ENCODE measurements at regions not wholly inside any gene's neighbourhood (a gene's known extent, or its start where the extent isn't known, plus 50 kb on each side); places are given as distances from the start of the nearest gene placed in this dataset.

DNA sequence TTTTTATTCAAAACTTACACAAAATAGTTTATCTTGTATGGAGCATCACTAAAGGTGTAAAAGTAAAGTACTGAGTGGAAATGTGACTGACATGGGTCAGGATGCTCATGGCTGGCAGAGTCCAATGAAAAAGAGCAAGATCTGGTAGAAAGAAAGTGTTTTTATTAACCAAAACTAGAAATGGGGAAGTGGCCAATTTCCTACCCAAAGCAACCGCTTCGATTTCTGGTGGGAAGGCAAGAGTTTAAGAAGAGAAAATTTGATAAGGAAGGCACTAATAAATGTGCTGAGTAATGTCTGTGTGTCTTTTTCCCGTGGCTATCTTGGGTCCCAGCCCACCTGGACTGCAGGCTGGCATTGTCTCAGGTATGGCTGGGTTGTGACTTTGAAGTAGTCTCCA, 277.7 kb downstream of the ANKRD7 start (continued):
- no peak for TF ChIP-seq STAT1 (IDR thresholded peaks at IDR 0.05; ENCODE audit: unreplicated experiment)

DNA sequence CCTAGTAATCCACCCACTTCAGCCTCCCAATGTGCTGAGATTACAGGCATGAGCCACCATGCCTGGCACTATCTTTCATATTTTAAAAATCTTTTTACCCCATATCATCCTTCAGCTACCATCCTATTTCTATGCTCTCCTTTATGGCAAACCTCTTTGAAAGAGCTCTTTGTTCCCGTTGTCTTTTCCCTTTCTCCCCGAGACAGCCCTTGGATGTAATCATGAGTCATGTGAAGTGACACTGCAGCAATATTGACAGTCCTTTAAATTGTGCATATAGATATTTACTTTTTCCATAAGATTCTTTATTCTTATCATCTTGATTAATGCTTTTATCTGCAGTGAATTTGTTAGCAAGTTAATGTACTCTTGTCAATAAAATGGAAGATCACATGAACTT, 286.6 kb downstream of the ANKRD7 start:
- Histone ChIP-seq H3K27me3 (ENCODE audit: insufficient read depth) (no peaks in the 10 kb centered on the region), H4K20me1 (replicated peaks; ENCODE audit: insufficient read depth) (no peaks in the 10 kb centered on the region), H3K4me3 (no peak overlapping the region), H3K27ac (ENCODE audit: low read depth) (no peak overlapping the region), H3K4me2 (no peak overlapping the region), H3K36me3 (ENCODE audit: insufficient read depth) (no peaks in the 10 kb centered on the region), H3K79me2 (replicated peaks; ENCODE audit: insufficient read depth) (no peaks in the 10 kb centered on the region), H3F3A (replicated peaks; ENCODE audit: low read depth) (no peaks in the 10 kb centered on the region), H3K4me1 (ENCODE audit: insufficient read depth) (no peaks in the 10 kb centered on the region), H2AFZ (no peak overlapping the region), H3K9me2 (ENCODE audit: insufficient read depth) (no peaks in the 10 kb centered on the region)
- TF ChIP-seq, protein P1, sequence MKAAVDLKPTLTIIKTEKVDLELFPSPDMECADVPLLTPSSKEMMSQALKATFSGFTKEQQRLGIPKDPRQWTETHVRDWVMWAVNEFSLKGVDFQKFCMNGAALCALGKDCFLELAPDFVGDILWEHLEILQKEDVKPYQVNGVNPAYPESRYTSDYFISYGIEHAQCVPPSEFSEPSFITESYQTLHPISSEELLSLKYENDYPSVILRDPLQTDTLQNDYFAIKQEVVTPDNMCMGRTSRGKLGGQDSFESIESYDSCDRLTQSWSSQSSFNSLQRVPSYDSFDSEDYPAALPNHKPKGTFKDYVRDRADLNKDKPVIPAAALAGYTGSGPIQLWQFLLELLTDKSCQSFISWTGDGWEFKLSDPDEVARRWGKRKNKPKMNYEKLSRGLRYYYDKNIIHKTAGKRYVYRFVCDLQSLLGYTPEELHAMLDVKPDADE (IDR thresholded peaks at IDR 0.05) = no peak
- TF ChIP-seq JUNB (IDR thresholded peaks at IDR 0.05; ENCODE audit: unreplicated experiment) (no peak), STAT1 (IDR thresholded peaks at IDR 0.05; ENCODE audit: unreplicated experiment) (no peak), POLR2AphosphoS5 (IDR thresholded peaks at IDR 0.05; ENCODE audit: low read depth) (no peak), NANOG (IDR thresholded peaks at IDR 0.05; ENCODE audit: borderline replicate concordance) (no peak), ZNF331 (CRISPR knock-in tag; IDR thresholded peaks at IDR 0.05; ENCODE audit: low read depth) (no peak), CREB1 (CRISPR knock-in tag; IDR thresholded peaks at IDR 0.05; ENCODE audit: low read depth) (no peak), EZH2phosphoT487 (IDR thresholded peaks at IDR 0.05; ENCODE audit: unreplicated experiment) (no peak), ZNF114 (CRISPR knock-in tag; IDR thresholded peaks at IDR 0.05) (no peak), EZH2 (IDR thresholded peaks at IDR 0.05; ENCODE audit: low read depth, unreplicated experiment) (no peak)
- TF ChIP-seq, protein P2, sequence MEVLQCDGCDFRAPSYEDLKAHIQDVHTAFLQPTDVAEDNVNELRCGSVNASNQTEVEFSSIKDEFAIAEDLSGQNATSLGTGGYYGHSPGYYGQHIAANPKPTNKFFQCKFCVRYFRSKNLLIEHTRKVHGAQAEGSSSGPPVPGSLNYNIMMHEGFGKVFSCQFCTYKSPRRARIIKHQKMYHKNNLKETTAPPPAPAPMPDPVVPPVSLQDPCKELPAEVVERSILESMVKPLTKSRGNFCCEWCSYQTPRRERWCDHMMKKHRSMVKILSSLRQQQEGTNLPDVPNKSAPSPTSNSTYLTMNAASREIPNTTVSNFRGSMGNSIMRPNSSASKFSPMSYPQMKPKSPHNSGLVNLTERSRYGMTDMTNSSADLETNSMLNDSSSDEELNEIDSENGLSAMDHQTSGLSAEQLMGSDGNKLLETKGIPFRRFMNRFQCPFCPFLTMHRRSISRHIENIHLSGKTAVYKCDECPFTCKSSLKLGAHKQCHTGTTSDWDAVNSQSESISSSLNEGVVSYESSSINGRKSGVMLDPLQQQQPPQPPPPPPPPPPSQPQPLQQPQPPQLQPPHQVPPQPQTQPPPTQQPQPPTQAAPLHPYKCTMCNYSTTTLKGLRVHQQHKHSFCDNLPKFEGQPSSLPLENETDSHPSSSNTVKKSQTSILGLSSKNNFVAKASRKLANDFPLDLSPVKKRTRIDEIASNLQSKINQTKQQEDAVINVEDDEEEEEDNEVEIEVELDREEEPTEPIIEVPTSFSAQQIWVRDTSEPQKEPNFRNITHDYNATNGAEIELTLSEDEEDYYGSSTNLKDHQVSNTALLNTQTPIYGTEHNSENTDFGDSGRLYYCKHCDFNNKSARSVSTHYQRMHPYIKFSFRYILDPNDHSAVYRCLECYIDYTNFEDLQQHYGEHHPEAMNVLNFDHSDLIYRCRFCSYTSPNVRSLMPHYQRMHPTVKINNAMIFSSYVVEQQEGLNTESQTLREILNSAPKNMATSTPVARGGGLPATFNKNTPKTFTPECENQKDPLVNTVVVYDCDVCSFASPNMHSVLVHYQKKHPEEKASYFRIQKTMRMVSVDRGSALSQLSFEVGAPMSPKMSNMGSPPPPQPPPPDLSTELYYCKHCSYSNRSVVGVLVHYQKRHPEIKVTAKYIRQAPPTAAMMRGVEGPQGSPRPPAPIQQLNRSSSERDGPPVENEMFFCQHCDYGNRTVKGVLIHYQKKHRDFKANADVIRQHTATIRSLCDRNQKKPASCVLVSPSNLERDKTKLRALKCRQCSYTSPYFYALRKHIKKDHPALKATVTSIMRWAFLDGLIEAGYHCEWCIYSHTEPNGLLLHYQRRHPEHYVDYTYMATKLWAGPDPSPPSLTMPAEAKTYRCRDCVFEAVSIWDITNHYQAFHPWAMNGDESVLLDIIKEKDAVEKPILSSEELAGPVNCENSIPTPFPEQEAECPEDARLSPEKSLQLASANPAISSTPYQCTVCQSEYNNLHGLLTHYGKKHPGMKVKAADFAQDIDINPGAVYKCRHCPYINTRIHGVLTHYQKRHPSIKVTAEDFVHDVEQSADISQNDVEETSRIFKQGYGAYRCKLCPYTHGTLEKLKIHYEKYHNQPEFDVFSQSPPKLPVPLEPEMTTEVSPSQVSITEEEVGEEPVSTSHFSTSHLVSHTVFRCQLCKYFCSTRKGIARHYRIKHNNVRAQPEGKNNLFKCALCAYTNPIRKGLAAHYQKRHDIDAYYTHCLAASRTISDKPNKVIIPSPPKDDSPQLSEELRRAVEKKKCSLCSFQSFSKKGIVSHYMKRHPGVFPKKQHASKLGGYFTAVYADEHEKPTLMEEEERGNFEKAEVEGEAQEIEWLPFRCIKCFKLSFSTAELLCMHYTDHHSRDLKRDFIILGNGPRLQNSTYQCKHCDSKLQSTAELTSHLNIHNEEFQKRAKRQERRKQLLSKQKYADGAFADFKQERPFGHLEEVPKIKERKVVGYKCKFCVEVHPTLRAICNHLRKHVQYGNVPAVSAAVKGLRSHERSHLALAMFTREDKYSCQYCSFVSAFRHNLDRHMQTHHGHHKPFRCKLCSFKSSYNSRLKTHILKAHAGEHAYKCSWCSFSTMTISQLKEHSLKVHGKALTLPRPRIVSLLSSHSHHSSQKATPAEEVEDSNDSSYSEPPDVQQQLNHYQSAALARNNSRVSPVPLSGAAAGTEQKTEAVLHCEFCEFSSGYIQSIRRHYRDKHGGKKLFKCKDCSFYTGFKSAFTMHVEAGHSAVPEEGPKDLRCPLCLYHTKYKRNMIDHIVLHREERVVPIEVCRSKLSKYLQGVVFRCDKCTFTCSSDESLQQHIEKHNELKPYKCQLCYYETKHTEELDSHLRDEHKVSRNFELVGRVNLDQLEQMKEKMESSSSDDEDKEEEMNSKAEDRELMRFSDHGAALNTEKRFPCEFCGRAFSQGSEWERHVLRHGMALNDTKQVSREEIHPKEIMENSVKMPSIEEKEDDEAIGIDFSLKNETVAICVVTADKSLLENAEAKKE (CRISPR knock-in tag; IDR thresholded peaks at IDR 0.05) = no peak
- TF ChIP-seq, protein P3, sequence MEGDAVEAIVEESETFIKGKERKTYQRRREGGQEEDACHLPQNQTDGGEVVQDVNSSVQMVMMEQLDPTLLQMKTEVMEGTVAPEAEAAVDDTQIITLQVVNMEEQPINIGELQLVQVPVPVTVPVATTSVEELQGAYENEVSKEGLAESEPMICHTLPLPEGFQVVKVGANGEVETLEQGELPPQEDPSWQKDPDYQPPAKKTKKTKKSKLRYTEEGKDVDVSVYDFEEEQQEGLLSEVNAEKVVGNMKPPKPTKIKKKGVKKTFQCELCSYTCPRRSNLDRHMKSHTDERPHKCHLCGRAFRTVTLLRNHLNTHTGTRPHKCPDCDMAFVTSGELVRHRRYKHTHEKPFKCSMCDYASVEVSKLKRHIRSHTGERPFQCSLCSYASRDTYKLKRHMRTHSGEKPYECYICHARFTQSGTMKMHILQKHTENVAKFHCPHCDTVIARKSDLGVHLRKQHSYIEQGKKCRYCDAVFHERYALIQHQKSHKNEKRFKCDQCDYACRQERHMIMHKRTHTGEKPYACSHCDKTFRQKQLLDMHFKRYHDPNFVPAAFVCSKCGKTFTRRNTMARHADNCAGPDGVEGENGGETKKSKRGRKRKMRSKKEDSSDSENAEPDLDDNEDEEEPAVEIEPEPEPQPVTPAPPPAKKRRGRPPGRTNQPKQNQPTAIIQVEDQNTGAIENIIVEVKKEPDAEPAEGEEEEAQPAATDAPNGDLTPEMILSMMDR (conservative IDR thresholded peaks at IDR 0.05; ENCODE audit: low read depth in 2 of 2) = no peak
- TF ChIP-seq, protein P4, sequence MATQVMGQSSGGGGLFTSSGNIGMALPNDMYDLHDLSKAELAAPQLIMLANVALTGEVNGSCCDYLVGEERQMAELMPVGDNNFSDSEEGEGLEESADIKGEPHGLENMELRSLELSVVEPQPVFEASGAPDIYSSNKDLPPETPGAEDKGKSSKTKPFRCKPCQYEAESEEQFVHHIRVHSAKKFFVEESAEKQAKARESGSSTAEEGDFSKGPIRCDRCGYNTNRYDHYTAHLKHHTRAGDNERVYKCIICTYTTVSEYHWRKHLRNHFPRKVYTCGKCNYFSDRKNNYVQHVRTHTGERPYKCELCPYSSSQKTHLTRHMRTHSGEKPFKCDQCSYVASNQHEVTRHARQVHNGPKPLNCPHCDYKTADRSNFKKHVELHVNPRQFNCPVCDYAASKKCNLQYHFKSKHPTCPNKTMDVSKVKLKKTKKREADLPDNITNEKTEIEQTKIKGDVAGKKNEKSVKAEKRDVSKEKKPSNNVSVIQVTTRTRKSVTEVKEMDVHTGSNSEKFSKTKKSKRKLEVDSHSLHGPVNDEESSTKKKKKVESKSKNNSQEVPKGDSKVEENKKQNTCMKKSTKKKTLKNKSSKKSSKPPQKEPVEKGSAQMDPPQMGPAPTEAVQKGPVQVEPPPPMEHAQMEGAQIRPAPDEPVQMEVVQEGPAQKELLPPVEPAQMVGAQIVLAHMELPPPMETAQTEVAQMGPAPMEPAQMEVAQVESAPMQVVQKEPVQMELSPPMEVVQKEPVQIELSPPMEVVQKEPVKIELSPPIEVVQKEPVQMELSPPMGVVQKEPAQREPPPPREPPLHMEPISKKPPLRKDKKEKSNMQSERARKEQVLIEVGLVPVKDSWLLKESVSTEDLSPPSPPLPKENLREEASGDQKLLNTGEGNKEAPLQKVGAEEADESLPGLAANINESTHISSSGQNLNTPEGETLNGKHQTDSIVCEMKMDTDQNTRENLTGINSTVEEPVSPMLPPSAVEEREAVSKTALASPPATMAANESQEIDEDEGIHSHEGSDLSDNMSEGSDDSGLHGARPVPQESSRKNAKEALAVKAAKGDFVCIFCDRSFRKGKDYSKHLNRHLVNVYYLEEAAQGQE (IDR thresholded peaks at IDR 0.05; ENCODE audit: unreplicated experiment) = no peak
- no peak overlapping the region for H3K4me3 Mint-ChIP-seq
- H3K9me3 Mint-ChIP-seq = no peaks in the 10 kb centered on the region
- no peaks in the 10 kb centered on the region for H3K36me3 Mint-ChIP-seq (ENCODE audit: low read depth)
- DNase-seq (ENCODE audit: low spot score) (no peak), ATAC-seq (no peak)
- H3K27ac Mint-ChIP-seq = peak overlapping the region; percentile 8; the same call in 1 of the 2 replicates
- H3K27me3 Mint-ChIP-seq (ENCODE audit: insufficient read depth, low read depth, poor library complexity) = no peaks in the 10 kb centered on the region
- no peaks in the 10 kb centered on the region for H3K4me1 Mint-ChIP-seq

Measured in GM23338 (cell line).